HG03025 (cell line): ENCODE measurements at regions not wholly inside any gene's neighbourhood (a gene's known extent, or its start where the extent isn't known, plus 50 kb on each side); places are given as distances from the start of the nearest gene placed in this dataset.

Experiments used
- ATAC-seq: cut with Tn5 transposase; IDR thresholded peaks from one replicate; pipeline ENCODE4 v1.9.1; 2021; ENCODE audit warnings: mild to moderate bottlenecking, moderate library complexity; ENCODE audit not compliant: unreplicated experiment, low FRiP score

DNA sequence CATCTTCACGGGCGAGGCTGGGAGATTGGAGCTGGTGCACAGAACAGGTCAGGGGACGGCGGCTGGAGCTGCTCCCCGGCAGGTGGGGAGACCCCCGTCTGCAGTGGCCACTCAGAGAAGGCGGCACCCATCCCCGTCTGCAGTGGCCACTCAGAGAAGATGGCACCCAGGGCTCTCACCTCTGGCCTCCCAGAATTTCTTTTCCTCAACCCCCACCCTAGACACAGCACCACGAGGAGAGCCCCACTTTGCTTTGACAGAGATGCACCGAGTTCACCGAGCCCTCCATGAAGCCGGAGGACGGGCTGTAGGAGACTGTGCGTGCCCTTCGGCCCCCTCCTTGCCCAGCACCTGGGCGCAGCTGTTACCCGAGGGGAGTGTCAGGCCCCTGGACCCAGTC lies 201.6 kb upstream of the SALL3 start:
- ATAC-seq = no peak

DNA sequence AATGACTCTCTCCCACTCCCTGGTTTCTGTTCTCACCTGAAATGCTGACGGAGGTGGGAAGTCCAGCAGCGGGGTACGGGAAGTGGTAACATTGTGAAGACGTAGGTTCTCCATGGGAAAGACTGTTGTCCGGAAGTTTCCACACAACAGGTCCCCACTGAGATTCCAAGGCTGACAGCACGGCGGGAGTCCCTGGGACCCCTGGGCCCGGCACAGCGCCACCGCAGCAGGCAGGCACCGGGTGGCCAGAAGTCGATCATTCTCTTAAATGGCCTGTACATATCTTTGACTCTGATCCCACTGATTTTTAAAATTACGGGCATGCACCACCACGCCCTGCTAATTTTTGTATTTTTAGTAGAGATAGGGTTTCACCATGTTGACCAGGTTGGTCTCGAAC lies 201.0 kb upstream of the SALL3 start:
- ATAC-seq = no peak

DNA sequence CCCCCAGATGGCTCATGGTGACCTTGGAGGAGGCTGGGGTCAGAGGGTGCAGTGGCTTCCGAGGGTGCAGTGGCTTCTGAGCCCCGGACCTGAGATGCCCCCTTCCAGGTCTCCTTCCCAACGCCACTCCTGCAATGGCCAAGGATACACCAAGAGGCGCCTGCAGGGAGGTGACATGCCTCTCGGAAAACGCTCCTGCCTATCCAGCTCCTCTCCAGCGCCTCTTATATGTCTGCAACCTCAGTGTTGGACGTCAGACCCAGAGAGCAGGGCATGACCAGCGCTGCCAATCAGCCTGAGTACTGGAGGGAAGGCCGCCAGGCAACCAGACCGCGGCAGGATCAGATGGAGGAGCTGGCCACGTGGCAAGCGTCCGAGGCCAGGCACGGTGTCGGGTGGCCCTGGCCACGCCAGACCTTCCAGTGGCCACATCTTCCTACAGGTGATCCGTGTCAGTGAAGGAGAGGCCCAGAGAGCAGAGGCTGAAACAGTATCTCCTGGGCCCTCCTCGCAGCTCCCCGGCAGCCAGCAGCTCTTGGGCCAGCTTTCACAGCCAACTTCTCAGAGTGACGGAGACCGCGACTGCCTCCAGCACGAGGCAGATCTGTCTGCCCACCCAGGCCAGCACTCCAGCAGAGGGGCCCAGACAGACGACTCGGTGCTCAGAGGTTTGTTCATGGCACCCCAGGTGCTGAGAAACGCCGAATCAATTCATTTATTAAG lies 199.5 kb upstream of the SALL3 start:
- no peak for ATAC-seq

DNA sequence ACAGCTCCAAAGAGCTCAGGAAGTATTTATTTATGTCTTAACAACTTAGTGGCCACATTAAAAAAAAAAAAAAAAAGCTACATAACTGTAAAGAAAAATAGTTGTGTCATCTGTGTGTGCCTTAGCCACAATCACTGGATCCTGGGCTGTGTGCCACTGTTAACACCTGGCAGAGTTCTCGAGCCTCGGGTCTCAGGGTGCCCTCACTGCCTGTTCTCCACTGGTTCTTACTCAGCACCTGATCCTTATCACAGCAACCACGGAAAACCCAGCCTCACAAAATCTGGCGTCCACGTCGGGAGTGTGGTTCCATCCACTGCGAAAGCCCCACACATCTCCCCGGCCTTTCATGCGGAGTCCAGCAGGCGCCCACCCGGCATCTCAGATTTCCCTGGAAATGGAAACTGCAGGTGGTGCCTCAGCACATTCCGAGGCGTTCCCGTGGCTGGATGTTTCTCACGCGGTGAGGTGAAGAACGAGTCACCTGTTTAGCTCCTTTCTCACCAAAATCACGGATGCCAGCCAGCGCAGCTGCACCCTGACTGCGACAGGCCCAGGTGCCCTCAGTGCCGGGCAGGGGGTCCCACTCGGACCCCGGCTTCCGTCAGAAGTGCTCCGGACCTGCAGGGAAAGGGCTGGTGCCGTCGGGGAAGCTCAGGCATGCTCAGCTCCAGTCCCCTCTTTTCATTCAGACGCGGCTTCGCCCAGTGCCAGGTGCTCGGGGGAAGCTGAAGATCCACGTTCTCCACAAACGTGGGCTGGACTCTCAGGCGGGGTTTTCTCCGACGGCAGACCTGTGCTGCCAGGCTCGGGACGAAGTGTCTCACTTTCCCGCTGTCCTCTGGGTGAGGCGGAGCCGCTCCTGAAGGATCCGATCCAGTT lies 198.7 kb upstream of the SALL3 start:
- no peak for ATAC-seq

DNA sequence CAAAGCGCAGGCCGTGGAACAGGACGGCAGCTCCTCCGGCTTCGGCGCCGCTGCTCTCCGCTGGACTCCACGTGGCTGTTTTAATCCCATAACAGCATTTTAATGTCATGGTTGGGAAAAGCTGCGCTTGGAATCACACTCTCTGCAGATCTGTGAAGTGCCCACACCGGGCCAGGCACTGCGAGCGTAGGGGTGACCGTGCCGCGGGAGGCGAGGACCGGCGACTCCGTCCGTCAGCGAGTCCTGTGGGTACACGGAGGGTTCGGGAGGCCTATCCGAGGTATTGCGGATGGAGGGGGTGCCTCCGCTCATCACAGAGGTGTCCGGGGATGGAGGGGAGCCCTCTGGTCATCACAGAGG lies 198.0 kb upstream of the SALL3 start:
- no peak for ATAC-seq

DNA sequence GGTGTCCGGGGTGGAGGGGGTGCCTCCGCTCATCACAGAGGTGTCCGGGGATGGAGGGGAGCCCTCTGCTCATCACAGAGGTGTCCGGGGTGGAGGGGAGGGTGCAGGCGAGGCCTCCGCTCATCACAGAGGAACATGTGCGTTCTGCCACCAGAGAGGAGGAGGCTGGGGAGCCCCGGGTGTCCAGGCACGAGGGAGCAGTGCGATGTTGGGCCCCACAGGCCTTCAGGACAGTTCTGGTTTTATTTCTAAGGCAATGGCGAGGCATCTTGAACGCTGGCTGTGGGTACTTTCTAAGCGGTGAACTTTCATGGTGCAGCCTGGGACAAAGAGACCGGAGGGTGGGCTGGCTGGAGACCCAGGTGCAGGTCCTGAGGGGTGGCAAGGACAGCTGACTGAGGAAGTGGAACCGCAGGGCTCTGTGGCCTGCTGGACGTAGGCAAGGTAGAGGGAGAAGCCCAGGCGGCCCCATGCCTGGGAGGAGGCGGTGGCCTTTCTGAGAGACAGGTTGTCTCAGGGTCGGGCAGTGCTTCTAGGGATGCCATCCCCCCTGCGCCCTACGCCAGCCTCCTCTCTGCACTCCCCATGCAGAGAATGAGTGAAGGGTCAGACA lies 196.6 kb upstream of the SALL3 start:
- ATAC-seq = no peak

DNA sequence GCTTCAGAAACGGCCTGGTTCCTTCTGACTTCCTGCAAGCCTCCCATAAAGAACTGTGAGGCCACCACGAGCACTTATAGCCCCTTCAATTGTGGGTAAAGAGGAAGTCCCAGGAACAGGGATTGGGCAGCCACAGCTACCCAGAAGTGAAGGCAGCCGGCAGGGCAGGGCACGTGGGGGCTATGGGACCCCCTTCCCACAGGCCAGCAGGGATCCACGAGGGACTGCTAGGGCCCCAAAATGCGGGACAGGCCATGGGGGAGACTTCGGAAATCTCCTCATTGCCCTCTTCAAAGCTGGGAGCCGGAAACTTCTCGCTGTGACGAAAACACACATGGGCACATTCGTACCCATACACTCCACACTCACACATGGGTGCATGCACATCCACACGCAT lies 196.1 kb upstream of the SALL3 start:
- no peak for ATAC-seq

DNA sequence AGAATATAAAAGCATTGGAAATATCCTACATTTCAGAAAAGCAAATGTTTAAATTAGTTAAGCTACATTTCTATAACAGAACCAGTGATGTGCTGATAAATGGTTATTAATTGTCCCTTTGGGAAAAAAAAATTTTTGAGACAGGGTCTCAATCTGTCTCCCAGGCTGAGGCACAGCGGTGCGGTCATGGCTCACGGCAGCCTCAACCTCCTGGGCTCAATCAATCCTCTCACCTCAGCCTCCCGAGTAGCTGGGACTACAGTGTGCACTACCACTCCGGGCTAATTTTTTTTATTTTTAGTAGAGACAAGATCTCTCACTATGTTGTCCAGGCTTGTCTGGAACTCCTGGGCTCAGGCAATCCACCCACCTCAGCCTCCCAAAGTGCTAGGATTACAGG lies 194.8 kb upstream of the SALL3 start:
- no peak for ATAC-seq

DNA sequence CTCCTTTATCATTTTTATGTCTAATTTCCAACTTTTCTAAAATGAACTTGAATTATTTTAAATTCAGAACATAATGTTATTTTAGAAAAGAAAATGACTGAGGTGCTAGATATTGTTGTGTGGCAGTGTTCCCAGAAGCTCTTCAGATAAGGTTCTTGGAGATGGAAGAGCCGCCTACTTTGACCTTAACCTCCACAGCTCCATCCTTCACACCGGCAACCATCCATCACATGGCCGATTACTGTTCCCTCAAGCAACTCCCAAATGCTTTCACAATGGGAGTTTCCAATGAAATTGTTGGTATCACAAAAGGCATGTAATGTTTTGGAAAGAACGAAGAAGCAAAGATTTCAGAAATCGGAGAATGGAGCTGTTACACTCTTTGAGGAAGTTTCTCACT lies 193.9 kb upstream of the SALL3 start:
- no peak for ATAC-seq

DNA sequence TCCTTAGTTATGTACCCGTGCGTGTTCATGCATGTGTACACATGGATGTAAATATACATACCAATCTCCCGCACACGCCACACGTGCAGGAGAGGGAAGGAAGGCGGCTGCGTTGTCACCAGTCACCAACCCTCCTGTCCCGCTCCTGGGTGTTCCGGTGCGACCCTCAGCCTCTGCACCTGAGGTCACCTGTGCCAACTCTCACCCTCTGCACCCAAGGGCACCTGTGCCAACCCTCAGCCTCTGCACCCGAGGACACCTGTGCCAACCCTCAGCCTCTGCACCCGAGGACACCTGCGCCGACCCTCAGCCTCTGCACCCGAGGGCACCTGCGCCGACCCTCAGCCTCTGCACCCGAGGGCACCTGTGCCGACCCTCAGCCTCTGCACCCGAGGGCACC lies 192.8 kb upstream of the SALL3 start:
- no peak for ATAC-seq

DNA sequence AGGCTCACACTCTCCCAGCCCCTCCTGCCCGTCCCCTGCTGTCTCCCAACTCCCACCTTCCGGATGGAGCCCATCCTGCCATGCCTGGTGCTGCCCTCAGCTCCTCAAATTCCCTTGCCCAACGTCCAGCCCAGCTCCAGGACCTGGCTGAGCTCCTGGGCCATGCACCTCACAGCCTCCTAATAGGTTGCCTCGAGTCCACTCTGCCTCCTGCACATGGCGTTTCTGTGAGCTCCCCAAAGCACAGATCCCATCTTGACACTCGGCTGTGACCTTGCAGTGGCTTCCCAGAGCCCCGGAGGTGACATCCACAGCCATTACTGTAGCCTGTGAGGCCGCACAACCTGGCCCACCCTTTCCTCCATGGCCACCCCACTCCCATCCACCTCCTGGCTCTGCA lies 191.9 kb upstream of the SALL3 start:
- no peak for ATAC-seq

DNA sequence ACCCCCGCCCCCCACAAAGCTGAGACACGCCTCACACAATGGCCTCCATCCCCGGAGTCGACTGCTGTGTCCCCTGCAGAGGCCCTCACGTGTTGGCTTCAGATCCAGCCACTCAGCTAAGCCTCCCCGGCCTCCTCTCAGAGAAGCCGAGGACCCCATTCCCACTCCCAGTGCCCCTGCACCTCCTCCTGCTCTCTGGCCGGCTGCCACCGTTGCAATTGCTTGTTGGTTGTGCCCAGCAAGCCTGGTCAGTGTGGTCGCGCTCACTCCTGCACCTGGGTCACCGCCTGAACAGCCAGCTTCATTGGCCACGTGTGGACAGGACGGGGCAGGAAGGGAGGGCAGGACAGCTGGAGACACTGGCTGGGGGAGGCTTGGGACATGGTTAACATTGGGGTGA lies 191.5 kb upstream of the SALL3 start:
- ATAC-seq = no peak

DNA sequence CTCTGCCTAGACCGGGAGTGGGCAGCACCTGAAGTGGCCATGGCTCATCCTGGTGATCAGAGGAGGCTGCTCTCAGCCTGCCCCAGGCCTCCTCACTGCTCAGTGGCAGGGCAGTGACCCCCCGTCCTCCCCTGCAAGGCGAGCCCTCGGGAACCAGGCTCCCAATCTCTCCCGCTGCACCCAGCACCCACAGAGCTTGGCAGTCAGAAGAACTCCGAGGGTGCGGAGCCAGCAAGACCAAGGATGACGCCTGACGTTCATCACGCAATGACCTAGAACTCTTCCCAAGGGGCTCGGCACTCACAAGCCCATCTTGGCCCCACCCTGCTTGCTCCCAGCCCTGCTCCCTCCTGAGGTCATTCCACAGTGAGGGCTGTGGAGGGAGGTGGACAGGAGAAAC lies 189.8 kb upstream of the SALL3 start:
- ATAC-seq = no peak

DNA sequence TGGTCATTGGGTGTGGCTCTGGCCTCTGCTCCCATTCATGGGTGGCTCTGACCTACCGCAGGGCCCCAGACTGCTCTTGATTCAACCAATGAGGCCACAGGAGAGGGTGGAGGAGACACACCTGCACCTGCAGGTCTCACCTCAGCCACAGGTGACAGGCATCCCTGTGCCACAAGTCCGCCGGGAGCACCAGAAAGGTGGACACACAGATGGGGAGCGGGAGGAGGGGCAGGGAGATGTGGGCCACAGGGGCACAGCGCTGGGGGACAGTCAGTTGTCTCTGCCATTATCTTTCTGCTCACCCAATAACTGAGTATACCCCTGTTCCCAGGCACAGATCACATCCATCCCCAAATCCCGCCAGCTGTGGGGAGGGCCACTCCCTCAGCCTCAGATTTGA lies 189.1 kb upstream of the SALL3 start:
- no peak for ATAC-seq

DNA sequence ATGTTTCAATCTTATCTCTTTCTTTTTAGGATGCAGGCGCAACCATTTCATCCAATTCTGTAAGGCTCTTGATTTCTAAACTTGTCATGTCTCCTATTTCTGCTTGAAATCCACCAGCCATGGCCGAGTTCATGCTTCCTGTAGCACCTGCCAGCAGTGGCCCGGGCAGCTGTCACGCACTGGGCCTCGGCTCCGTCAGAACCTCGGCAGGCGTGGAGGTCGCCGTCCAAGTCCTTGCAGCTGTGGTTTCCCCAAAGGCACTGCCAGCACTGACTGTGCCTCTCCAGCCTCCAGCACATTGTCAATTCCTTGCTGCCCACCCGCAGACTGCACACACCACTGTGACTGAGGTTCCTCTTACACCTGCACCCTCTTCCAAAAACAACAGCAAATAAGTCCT lies 188.7 kb upstream of the SALL3 start:
- no peak for ATAC-seq

DNA sequence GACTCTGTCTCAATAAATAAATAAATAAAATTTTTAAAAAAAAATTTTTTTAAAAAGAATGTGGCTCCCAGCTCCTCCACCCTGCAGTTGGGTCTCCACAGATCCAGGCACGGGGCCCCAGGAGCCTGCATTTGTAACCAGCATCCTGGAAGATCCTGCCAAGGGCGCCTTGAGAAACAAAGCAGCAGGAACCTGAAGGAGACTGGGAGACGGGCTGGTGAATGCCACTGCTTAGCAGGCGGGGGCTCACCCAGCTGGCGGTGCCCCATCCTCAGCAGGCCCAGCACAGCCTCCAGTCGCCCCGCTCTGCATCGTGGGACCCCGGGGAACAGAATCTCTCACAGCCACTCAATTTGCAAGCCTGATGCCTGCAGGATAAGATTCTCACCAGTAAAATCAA lies 187.5 kb upstream of the SALL3 start:
- ATAC-seq = no peak

DNA sequence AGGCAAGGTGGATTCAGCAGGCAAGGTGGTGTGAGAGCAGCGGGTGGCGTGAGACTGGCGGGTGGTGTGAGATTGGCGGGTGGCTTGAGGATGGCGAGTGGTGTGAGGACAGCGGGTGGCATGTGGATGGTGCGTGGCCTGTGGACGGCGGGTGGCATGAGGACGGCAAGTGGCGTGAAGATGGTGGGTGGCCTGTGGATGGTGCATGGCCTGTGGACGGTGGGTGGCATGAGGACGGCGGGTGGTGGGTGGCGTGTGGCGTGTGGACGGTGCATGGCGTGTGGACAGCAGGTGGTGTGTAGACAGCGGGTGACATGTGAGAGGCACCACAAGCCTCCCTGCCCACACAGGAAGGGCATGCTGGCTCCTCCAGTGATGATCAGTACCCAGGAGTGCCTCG lies 186.9 kb upstream of the SALL3 start:
- no peak for ATAC-seq

DNA sequence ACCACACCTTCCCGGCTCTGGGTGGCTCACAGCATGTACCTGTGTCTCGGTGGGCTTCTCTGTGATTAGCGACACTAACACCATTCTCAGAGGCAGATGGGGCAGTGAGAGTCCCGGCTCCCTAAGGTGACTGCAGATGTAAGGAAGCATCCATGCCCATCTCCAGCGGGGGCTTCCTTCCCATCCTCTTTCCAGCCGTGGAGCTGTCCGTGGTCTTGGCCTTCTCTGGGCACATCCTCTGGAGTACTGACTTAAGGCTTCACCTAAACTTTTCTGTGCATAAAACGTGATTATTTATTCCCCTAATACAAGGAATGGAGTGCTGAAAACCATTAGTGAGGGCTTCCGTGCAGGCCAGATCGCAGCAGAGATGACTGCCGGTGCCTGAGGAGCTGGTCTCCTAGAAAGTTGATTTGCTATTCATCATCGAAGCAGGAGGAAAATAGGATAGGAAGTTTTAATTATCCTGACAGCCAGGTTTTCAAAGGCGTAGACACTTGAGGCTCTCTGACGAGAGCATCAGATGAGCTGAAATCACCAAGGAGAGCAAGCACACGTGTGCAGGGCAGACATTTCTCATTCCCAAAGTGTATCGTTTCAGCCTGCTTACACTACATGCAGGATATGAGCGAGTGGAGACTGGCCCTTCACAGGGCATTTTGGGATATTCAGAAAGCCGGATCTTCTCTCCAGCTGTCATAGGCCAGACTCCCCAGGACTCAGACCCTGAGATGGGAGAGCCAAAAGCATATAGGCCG lies 186.1 kb upstream of the SALL3 start:
- no peak for ATAC-seq

DNA sequence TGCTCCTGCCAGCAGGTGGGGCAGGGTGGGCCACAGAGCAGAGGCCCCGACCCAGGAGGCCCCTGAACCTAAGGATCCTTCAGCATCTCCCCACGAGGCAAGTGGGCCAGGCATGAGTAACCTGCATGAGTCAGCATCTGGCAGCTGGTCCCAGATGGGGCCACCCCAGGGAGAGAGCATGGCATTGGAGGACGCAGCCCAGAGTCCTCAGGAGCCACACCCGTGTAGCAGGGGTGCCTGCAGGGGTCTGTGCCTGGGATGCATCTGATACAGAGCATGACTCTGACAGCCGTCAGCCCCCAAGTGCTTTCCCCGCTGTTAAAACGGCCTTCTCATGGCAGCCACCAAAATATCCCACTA lies 185.6 kb upstream of the SALL3 start:
- ATAC-seq = no peak

DNA sequence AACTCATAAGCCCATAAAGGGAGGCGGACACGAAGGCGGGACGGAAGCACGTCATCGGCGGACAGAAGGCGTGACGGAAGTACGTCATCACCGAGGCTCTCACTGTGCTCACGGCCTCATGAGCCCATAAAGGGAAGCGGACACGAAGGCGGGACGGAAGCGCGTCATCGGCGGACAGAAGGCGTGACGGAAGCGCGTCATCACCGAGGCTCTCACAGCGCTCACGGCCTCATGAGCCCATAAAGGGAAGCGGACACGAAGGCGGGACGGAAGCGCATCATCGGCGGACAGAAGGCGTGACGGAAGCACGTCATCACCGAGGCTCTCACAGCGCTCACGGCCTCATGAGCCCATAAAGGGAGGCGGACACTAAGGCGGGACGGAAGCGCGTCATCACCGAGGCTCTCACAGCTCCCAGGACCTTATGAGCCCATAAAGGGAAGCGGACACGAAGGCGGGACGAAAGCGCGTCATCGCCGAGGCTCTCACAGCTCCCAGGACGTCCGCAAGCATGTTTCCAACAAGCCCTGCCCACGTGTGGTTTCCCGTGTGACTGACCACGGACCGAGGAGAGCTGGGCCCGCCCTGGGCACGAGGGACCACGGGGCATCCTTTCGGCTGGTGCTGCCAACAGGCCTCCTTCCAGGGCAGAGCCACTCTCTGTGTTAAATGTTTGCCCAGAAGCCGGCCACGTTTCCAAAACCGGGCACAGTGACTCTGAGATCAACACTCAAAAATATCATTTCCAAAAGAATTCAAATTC lies 182.7 kb upstream of the SALL3 start:
- ATAC-seq = no peak
